ENCODE measurements at regions not wholly inside any gene's neighbourhood (a gene's known extent, or its start where the extent isn't known, plus 50 kb on each side); places are given as distances from the start of the nearest gene placed in this dataset.

DNA sequence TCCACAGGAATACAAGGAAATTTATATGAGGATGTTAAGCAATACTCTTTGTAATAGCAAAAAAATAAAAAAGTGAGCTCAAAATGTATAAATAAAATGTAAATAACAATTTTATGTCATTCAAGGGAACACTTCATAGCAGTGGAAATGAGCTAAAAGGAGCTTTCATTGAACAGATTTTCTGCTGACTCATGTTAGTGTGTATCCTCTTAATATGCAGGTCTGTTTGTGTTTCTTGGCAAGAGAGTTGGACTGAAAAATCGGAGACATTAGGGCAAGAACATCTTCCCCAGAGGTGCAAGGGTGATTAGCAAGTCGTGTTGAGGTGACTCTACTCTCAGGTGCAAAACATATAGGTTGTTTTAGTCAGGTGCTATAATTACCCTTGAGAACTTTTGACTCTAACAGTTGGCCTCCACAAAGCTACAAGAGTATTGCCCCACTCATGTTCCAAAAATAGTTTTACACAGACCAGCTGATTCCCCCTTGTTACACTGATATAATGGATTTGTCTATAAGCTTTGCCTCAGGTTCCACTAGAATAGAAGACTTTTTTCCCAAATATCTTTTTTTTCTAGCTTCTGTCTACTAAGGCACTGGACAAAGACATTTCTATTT is 702.9 kb downstream of the TENT5A start:
- H3K4me1 Mint-ChIP-seq = no peaks in the 10 kb centered on the region
- ATAC-seq (no peak), DNase-seq (ENCODE audit: low spot score) (no peak)
- Histone ChIP-seq H3K4me3 (no peak overlapping the region), H3K79me2 (replicated peaks; ENCODE audit: insufficient read depth) (no peaks in the 10 kb centered on the region), H3K9me2 (ENCODE audit: insufficient read depth) (no peaks in the 10 kb centered on the region), H3F3A (replicated peaks; ENCODE audit: low read depth) (no peaks in the 10 kb centered on the region), H3K4me1 (ENCODE audit: insufficient read depth) (no peaks in the 10 kb centered on the region), H3K27me3 (ENCODE audit: insufficient read depth) (no peaks in the 10 kb centered on the region), H4K20me1 (replicated peaks; ENCODE audit: insufficient read depth) (no peaks in the 10 kb centered on the region), H2AFZ (no peak overlapping the region), H3K4me2 (no peak overlapping the region), H3K27ac (ENCODE audit: low read depth) (no peak overlapping the region), H3K36me3 (ENCODE audit: insufficient read depth) (no peaks in the 10 kb centered on the region)
- TF ChIP-seq, protein P1, sequence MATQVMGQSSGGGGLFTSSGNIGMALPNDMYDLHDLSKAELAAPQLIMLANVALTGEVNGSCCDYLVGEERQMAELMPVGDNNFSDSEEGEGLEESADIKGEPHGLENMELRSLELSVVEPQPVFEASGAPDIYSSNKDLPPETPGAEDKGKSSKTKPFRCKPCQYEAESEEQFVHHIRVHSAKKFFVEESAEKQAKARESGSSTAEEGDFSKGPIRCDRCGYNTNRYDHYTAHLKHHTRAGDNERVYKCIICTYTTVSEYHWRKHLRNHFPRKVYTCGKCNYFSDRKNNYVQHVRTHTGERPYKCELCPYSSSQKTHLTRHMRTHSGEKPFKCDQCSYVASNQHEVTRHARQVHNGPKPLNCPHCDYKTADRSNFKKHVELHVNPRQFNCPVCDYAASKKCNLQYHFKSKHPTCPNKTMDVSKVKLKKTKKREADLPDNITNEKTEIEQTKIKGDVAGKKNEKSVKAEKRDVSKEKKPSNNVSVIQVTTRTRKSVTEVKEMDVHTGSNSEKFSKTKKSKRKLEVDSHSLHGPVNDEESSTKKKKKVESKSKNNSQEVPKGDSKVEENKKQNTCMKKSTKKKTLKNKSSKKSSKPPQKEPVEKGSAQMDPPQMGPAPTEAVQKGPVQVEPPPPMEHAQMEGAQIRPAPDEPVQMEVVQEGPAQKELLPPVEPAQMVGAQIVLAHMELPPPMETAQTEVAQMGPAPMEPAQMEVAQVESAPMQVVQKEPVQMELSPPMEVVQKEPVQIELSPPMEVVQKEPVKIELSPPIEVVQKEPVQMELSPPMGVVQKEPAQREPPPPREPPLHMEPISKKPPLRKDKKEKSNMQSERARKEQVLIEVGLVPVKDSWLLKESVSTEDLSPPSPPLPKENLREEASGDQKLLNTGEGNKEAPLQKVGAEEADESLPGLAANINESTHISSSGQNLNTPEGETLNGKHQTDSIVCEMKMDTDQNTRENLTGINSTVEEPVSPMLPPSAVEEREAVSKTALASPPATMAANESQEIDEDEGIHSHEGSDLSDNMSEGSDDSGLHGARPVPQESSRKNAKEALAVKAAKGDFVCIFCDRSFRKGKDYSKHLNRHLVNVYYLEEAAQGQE (IDR thresholded peaks at IDR 0.05; ENCODE audit: unreplicated experiment) = no peak
- TF ChIP-seq ZNF331 (CRISPR knock-in tag; IDR thresholded peaks at IDR 0.05; ENCODE audit: low read depth) (no peak), ZNF114 (CRISPR knock-in tag; IDR thresholded peaks at IDR 0.05) (no peak), POLR2AphosphoS5 (IDR thresholded peaks at IDR 0.05; ENCODE audit: low read depth) (no peak), JUNB (IDR thresholded peaks at IDR 0.05; ENCODE audit: unreplicated experiment) (no peak), NANOG (IDR thresholded peaks at IDR 0.05; ENCODE audit: borderline replicate concordance) (no peak), EZH2 (IDR thresholded peaks at IDR 0.05; ENCODE audit: low read depth, unreplicated experiment) (no peak), STAT1 (IDR thresholded peaks at IDR 0.05; ENCODE audit: unreplicated experiment) (no peak), EZH2phosphoT487 (IDR thresholded peaks at IDR 0.05; ENCODE audit: unreplicated experiment) (no peak), CREB1 (CRISPR knock-in tag; IDR thresholded peaks at IDR 0.05; ENCODE audit: low read depth) (no peak)
- TF ChIP-seq, protein P2, sequence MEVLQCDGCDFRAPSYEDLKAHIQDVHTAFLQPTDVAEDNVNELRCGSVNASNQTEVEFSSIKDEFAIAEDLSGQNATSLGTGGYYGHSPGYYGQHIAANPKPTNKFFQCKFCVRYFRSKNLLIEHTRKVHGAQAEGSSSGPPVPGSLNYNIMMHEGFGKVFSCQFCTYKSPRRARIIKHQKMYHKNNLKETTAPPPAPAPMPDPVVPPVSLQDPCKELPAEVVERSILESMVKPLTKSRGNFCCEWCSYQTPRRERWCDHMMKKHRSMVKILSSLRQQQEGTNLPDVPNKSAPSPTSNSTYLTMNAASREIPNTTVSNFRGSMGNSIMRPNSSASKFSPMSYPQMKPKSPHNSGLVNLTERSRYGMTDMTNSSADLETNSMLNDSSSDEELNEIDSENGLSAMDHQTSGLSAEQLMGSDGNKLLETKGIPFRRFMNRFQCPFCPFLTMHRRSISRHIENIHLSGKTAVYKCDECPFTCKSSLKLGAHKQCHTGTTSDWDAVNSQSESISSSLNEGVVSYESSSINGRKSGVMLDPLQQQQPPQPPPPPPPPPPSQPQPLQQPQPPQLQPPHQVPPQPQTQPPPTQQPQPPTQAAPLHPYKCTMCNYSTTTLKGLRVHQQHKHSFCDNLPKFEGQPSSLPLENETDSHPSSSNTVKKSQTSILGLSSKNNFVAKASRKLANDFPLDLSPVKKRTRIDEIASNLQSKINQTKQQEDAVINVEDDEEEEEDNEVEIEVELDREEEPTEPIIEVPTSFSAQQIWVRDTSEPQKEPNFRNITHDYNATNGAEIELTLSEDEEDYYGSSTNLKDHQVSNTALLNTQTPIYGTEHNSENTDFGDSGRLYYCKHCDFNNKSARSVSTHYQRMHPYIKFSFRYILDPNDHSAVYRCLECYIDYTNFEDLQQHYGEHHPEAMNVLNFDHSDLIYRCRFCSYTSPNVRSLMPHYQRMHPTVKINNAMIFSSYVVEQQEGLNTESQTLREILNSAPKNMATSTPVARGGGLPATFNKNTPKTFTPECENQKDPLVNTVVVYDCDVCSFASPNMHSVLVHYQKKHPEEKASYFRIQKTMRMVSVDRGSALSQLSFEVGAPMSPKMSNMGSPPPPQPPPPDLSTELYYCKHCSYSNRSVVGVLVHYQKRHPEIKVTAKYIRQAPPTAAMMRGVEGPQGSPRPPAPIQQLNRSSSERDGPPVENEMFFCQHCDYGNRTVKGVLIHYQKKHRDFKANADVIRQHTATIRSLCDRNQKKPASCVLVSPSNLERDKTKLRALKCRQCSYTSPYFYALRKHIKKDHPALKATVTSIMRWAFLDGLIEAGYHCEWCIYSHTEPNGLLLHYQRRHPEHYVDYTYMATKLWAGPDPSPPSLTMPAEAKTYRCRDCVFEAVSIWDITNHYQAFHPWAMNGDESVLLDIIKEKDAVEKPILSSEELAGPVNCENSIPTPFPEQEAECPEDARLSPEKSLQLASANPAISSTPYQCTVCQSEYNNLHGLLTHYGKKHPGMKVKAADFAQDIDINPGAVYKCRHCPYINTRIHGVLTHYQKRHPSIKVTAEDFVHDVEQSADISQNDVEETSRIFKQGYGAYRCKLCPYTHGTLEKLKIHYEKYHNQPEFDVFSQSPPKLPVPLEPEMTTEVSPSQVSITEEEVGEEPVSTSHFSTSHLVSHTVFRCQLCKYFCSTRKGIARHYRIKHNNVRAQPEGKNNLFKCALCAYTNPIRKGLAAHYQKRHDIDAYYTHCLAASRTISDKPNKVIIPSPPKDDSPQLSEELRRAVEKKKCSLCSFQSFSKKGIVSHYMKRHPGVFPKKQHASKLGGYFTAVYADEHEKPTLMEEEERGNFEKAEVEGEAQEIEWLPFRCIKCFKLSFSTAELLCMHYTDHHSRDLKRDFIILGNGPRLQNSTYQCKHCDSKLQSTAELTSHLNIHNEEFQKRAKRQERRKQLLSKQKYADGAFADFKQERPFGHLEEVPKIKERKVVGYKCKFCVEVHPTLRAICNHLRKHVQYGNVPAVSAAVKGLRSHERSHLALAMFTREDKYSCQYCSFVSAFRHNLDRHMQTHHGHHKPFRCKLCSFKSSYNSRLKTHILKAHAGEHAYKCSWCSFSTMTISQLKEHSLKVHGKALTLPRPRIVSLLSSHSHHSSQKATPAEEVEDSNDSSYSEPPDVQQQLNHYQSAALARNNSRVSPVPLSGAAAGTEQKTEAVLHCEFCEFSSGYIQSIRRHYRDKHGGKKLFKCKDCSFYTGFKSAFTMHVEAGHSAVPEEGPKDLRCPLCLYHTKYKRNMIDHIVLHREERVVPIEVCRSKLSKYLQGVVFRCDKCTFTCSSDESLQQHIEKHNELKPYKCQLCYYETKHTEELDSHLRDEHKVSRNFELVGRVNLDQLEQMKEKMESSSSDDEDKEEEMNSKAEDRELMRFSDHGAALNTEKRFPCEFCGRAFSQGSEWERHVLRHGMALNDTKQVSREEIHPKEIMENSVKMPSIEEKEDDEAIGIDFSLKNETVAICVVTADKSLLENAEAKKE (CRISPR knock-in tag; IDR thresholded peaks at IDR 0.05) = no peak
- TF ChIP-seq, protein P3, sequence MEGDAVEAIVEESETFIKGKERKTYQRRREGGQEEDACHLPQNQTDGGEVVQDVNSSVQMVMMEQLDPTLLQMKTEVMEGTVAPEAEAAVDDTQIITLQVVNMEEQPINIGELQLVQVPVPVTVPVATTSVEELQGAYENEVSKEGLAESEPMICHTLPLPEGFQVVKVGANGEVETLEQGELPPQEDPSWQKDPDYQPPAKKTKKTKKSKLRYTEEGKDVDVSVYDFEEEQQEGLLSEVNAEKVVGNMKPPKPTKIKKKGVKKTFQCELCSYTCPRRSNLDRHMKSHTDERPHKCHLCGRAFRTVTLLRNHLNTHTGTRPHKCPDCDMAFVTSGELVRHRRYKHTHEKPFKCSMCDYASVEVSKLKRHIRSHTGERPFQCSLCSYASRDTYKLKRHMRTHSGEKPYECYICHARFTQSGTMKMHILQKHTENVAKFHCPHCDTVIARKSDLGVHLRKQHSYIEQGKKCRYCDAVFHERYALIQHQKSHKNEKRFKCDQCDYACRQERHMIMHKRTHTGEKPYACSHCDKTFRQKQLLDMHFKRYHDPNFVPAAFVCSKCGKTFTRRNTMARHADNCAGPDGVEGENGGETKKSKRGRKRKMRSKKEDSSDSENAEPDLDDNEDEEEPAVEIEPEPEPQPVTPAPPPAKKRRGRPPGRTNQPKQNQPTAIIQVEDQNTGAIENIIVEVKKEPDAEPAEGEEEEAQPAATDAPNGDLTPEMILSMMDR (conservative IDR thresholded peaks at IDR 0.05; ENCODE audit: low read depth in 2 of 2) = no peak
- TF ChIP-seq, protein P4, sequence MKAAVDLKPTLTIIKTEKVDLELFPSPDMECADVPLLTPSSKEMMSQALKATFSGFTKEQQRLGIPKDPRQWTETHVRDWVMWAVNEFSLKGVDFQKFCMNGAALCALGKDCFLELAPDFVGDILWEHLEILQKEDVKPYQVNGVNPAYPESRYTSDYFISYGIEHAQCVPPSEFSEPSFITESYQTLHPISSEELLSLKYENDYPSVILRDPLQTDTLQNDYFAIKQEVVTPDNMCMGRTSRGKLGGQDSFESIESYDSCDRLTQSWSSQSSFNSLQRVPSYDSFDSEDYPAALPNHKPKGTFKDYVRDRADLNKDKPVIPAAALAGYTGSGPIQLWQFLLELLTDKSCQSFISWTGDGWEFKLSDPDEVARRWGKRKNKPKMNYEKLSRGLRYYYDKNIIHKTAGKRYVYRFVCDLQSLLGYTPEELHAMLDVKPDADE (IDR thresholded peaks at IDR 0.05) = no peak
- H3K36me3 Mint-ChIP-seq (ENCODE audit: low read depth) = no peaks in the 10 kb centered on the region
- H3K4me3 Mint-ChIP-seq = no peak overlapping the region
- H3K27ac Mint-ChIP-seq = peak overlapping the region; percentile 13
- H3K27me3 Mint-ChIP-seq (ENCODE audit: insufficient read depth, low read depth, poor library complexity) = peaks cover 3% of the 10 kb centered on the region
- no peaks in the 10 kb centered on the region for H3K9me3 Mint-ChIP-seq

Measured in GM23338 (cell line).